DND-41 (cell line): ENCODE measurements at regions not wholly inside any gene's neighbourhood (a gene's known extent, or its start where the extent isn't known, plus 50 kb on each side); places are given as distances from the start of the nearest gene placed in this dataset.

Source experiments
- ATAC-seq: fragments of 200-7000 bp; cut with Tn5 transposase; 3 replicates; pipeline ENCODE4 v1.9.1; 2021; ENCODE audit warnings: low read depth; ENCODE audit not compliant: insufficient read depth
- DNase-seq: peaks from one replicate; pipeline ENCODE4 v3.0.0-alpha.2; 2020
- H2AFZ ChIP-seq: 2 replicates; pipeline ENCODE4 v1.6.0; 2012; ENCODE audit warnings: low read depth, low read length
- H3K27ac ChIP-seq: 2 replicates; pipeline ENCODE4 v1.5.1; 2012; ENCODE audit warnings: low read length, inconsistent platforms
- H3K27me3 ChIP-seq: fragments of 200-600 bp; sonication (generic); 2 replicates; pipeline ENCODE4 v1.6.0; 2012; ENCODE audit warnings: low read length, mild to moderate bottlenecking, inconsistent platforms; ENCODE audit not compliant: insufficient read depth, poor library complexity
- H3K36me3 ChIP-seq: 2 replicates; pipeline ENCODE4 v1.5.1; 2012; ENCODE audit warnings: low read length, inconsistent platforms; ENCODE audit not compliant: insufficient read depth
- H3K4me1 ChIP-seq: 2 replicates; pipeline ENCODE4 v1.5.1; 2012; ENCODE audit warnings: mild to moderate bottlenecking, low read length; ENCODE audit not compliant: insufficient read depth
- H3K4me2 ChIP-seq: 2 replicates; pipeline ENCODE4 v1.6.0; 2012; ENCODE audit warnings: mild to moderate bottlenecking, moderate library complexity, low read length, inconsistent platforms; ENCODE audit not compliant: insufficient read depth
- H3K4me3 ChIP-seq, 2 experiments: fragments of 200-600 bp in 1 of 2; shearing (Covaris generic) in 1 of 2; 2 replicates each; pipeline ENCODE4 v1.5.1; 2012 to 2016; ENCODE audit warnings: inconsistent platforms in 2 of 2, low read length in 2 of 2, mild to moderate bottlenecking in 2 of 2, low read depth in 1 of 2, moderate library complexity in 1 of 2
- H3K79me2 ChIP-seq: 2 replicates; pipeline ENCODE4 v1.6.0; 2012; ENCODE audit warnings: low read length, inconsistent platforms; ENCODE audit not compliant: insufficient read depth
- H3K9ac ChIP-seq: 2 replicates; pipeline ENCODE4 v1.6.0; 2012; ENCODE audit warnings: low read depth, mild to moderate bottlenecking, inconsistent platforms, low read length, moderate library complexity
- H3K9me3 ChIP-seq: 2 replicates; pipeline ENCODE4 v1.5.1; 2012; ENCODE audit warnings: low read length, moderate library complexity, mild to moderate bottlenecking, inconsistent platforms; ENCODE audit not compliant: insufficient read depth, severe bottlenecking
- H4K20me1 ChIP-seq: 2 replicates; pipeline ENCODE4 v1.6.0; 2012; ENCODE audit warnings: low read length; ENCODE audit not compliant: insufficient read depth
- EZH2 ChIP-seq: IDR thresholded peaks from 3 replicates; pipeline ENCODE4 v1.6.1; 2012; ENCODE audit warnings: borderline replicate concordance, low read depth, mild to moderate bottlenecking, moderate library complexity, low read length, inconsistent platforms; ENCODE audit not compliant: severe bottlenecking
- TF ChIP-seq, protein P1 (sequence below): IDR thresholded peaks from 2 replicates; pipeline ENCODE4 v1.5.1; 2012; ENCODE audit warnings: borderline replicate concordance, low read length, moderate library complexity, mild to moderate bottlenecking; ENCODE audit not compliant: poor library complexity, severe bottlenecking; ENCODE audit errors: extremely low read depth

DNA sequence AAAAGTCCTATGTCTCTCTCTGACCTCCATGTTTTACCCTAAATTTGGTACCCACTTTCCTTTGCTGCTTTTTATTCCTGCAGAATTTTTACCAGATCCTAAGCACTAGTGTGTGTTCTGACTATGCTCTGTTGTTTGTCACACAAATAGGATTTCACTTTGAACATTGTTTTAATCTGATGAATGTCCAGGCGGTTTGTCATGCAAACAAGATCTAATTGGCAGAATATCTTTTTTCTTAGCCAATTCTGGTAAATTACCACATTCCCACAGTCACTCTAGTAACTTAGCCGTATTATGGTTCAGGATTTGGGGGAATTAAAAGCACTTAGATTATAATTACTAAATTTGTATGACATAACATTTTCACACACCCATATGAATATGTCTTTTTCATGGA, 557.2 kb upstream of the BOD1L1 start:
- TF ChIP-seq, protein P1, sequence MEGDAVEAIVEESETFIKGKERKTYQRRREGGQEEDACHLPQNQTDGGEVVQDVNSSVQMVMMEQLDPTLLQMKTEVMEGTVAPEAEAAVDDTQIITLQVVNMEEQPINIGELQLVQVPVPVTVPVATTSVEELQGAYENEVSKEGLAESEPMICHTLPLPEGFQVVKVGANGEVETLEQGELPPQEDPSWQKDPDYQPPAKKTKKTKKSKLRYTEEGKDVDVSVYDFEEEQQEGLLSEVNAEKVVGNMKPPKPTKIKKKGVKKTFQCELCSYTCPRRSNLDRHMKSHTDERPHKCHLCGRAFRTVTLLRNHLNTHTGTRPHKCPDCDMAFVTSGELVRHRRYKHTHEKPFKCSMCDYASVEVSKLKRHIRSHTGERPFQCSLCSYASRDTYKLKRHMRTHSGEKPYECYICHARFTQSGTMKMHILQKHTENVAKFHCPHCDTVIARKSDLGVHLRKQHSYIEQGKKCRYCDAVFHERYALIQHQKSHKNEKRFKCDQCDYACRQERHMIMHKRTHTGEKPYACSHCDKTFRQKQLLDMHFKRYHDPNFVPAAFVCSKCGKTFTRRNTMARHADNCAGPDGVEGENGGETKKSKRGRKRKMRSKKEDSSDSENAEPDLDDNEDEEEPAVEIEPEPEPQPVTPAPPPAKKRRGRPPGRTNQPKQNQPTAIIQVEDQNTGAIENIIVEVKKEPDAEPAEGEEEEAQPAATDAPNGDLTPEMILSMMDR: no peak
- no peak for TF ChIP-seq EZH2
- Histone ChIP-seq H3K4me3 (no peak overlapping the region), H3K4me1 (no peaks in the 10 kb centered on the region), H3K36me3 (no peaks in the 10 kb centered on the region), H3K27me3 (no peaks in the 10 kb centered on the region), H4K20me1 (no peaks in the 10 kb centered on the region), H3K4me2 (no peak overlapping the region), H3K27ac (no peak overlapping the region), H3K9me3 (no peaks in the 10 kb centered on the region), H2AFZ (no peak overlapping the region), H3K9ac (no peak overlapping the region), H3K79me2 (no peaks in the 10 kb centered on the region)
- no peak for ATAC-seq
- no peak for DNase-seq

DNA sequence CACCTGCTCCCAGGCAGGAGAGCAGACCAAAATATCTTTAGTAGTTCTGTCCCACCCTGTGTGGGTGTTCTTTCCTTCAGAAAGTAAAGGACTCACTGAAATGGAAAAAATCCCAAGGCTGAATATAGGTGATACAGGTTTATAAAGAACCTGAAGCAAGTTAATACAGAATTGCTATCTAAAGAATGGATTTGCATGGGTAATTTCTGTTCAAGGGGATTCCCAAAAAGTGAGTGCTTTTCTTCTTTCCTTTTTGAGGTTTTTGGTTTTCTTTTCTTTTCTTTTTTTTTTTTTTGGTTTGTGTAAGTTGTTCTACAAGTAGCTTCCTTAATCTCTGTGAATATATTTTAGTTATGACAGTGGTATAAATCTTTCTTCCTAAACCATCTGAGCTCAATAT, 560.7 kb upstream of the BOD1L1 start:
- TF ChIP-seq EZH2: no peak
- TF ChIP-seq, protein P1: no peak
- Histone ChIP-seq H3K9ac (no peak overlapping the region), H3K4me2 (no peak overlapping the region), H4K20me1 (no peaks in the 10 kb centered on the region), H3K27me3 (no peaks in the 10 kb centered on the region), H3K79me2 (no peaks in the 10 kb centered on the region), H3K27ac (no peak overlapping the region), H3K36me3 (no peaks in the 10 kb centered on the region), H3K9me3 (no peaks in the 10 kb centered on the region), H2AFZ (no peak overlapping the region), H3K4me3 (no peak overlapping the region), H3K4me1 (no peaks in the 10 kb centered on the region)
- no peak for DNase-seq
- no peak for ATAC-seq

DNA sequence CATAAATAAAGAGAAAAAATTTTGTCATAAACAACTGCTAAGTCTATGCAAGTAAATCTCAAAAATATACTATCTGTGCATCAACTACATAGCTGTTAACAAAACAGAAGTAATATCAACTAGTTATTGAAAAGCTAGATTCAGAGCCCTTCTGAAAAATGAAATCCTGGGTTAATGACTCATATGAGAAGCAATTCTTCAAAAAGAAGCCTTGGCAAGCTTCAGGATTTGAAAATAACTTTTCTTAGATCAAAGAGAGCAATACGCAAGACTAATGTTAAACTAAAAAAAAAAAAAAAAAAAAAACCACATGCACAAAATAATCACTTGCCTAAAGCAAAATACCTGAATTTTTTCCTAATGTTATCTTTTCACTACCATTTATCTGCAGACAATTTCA, 566.1 kb upstream of the BOD1L1 start:
- H3K27ac ChIP-seq: no peak overlapping the region
- H3K4me2 ChIP-seq: no peak overlapping the region
- H2AFZ ChIP-seq: no peak overlapping the region
- DNase-seq (no peak), ATAC-seq (no peak)
- no peaks in the 10 kb centered on the region for H3K27me3 ChIP-seq
- H4K20me1 ChIP-seq: no peaks in the 10 kb centered on the region
- H3K4me1 ChIP-seq: no peaks in the 10 kb centered on the region
- no peak overlapping the region for H3K4me3 ChIP-seq
- H3K36me3 ChIP-seq: no peaks in the 10 kb centered on the region
- H3K9me3 ChIP-seq: no peaks in the 10 kb centered on the region
- no peak overlapping the region for H3K9ac ChIP-seq
- no peak for TF ChIP-seq EZH2
- TF ChIP-seq, protein P1: no peak
- no peaks in the 10 kb centered on the region for H3K79me2 ChIP-seq

DNA sequence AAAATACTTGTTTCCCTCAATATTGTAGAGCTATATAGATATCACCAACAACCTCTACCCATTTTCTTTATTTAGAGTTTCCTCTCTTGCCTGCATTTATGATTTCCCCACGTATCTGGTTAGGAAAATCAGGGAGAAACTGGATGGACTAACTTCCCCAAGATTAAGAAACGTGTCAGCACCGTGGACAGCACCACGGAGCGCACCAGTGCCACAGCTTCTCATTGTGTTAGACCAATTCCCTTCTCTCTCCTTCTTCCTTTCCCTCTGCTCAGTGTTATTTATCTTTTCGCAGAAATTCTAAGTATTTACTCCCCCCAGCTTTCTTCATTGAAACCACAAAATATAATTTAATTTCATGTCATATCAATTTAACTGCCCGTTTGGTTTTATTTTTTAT, 568.6 kb upstream of the BOD1L1 start:
- TF ChIP-seq, protein P1: no peak
- no peak for TF ChIP-seq EZH2

More for the DNA sequence above, 568.6 kb upstream of the BOD1L1 start:
- DNase-seq (peak; percentile 21), ATAC-seq (no peak)
- Histone ChIP-seq H3K9ac (no peak overlapping the region), H3K4me2 (no peak overlapping the region), H4K20me1 (no peaks in the 10 kb centered on the region), H3K27ac (no peak overlapping the region), H3K27me3 (no peaks in the 10 kb centered on the region), H2AFZ (no peak overlapping the region), H3K4me1 (no peaks in the 10 kb centered on the region), H3K9me3 (no peaks in the 10 kb centered on the region), H3K79me2 (no peaks in the 10 kb centered on the region), H3K36me3 (no peaks in the 10 kb centered on the region), H3K4me3 (no peak overlapping the region)
